A673 (cell line): ENCODE measurements at regions not wholly inside any gene's neighbourhood (a gene's known extent, or its start where the extent isn't known, plus 50 kb on each side); places are given as distances from the start of the nearest gene placed in this dataset.

Experiments
- EZH2 ChIP-seq: fragments of 200-600 bp; sonication (generic); IDR thresholded peaks from 2 replicates; pipeline ENCODE4 v1.6.1; 2017; ENCODE audit warnings: borderline replicate concordance, low read depth, mild to moderate bottlenecking, mixed read lengths, antibody characterized with exemption, low read length; ENCODE audit not compliant: poor library complexity, severe bottlenecking
- TF ChIP-seq, protein P1 (sequence below): fragments of 300-800, 200-600 bp; sonication (generic); conservative IDR thresholded peaks from 2 replicates; pipeline ENCODE4 v1.5.1; 2017; ENCODE audit warnings: low read depth, mild to moderate bottlenecking, antibody characterized with exemption, low read length, moderate library complexity, mixed read lengths

GRCh38 chr3:64808061-64808460 is 120.3 kb upstream of the ADAMTS9 start:
- TF ChIP-seq EZH2, result no peak
- TF ChIP-seq, protein P1, sequence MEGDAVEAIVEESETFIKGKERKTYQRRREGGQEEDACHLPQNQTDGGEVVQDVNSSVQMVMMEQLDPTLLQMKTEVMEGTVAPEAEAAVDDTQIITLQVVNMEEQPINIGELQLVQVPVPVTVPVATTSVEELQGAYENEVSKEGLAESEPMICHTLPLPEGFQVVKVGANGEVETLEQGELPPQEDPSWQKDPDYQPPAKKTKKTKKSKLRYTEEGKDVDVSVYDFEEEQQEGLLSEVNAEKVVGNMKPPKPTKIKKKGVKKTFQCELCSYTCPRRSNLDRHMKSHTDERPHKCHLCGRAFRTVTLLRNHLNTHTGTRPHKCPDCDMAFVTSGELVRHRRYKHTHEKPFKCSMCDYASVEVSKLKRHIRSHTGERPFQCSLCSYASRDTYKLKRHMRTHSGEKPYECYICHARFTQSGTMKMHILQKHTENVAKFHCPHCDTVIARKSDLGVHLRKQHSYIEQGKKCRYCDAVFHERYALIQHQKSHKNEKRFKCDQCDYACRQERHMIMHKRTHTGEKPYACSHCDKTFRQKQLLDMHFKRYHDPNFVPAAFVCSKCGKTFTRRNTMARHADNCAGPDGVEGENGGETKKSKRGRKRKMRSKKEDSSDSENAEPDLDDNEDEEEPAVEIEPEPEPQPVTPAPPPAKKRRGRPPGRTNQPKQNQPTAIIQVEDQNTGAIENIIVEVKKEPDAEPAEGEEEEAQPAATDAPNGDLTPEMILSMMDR, result no peak
